HG03558 (cell line): ENCODE measurements at regions not wholly inside any gene's neighbourhood (a gene's known extent, or its start where the extent isn't known, plus 50 kb on each side); places are given as distances from the start of the nearest gene placed in this dataset.
A peak's percentile ranks its signal among the peaks of the same experiment; 100 is the strongest.
"Not testable (repeated sequence)": the region's sequence is repeated elsewhere in the genome, so short reads cannot be mapped to it uniquely, and the experiment has no call there.

Experiments
- ATAC-seq: cut with Tn5 transposase; IDR thresholded peaks from one replicate; pipeline ENCODE4 v1.9.1; 2021; ENCODE audit warnings: moderate number of reproducible peaks; ENCODE audit not compliant: unreplicated experiment; ENCODE audit errors: extremely low read depth

- peak; percentile 75 for ATAC-seq
These were observed 326.4 kb downstream of the DCHS2 start for GRCh38 chr4:154164931-154165839.

DNA sequence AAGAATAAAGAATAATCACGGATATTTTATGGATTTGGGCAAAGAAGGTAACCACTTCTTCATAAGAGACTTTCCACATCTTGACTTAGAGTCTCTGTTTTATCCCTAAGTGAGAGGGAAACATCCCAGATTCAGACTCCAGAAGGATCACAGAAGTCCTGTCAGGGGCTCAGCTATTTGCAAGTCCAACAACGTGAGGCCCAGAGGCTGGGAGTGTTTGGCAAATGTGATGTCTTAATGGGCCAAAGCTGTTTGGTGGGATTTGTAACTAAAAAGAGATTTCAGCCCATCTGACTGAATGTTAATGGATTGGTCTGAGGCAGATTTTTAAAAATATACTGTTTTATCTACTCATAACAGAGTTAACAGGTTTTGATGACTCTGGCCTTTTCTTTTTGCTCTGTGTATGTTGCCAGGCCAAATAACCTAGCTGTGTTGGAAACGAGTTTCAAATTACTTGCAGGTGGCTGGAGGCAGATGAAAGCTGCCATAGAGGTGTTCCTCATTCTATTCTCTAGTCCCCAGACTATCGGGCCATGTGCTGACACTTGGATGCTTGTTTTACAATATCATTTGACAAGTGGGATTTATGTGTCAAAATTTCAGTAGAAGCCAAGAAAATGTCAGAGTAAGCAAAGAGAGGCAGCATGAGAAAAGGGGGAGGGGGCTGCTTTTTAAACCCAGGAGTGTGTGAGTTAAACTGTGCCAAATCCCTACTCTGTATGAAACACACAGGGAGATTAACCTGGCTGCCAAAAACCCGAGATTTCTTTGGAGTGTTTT lies 330.9 kb downstream of the DCHS2 start:
- no peak for ATAC-seq

- ATAC-seq, result no peak
These were observed 333.0 kb downstream of the DCHS2 start for GRCh38 chr4:154158361-154159155.

GRCh38 chr4:154152546-154152945 lies 339.1 kb downstream of the DCHS2 start:
- ATAC-seq, result no peak

GRCh38 chr4:154149236-154149635 lies 342.4 kb downstream of the DCHS2 start:
- ATAC-seq, result not testable (repeated sequence)

DNA sequence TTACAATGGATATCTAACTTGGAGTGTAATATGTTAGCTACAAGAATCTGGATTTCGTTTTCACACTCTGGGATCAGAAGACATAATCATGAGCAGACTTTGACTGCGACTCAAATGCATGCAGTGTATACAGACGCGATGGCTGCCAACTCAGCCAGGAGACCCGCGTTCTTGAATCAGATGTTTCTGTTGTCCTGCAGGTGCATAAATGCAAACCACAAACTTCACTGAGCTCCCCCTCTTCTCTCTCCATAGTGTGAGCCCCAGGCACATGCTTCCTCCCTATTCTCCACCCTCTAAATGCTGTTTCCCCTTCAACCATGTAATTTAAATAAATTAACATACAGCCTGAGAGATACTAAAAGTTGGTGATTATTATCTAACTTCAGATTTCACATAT lies 347.9 kb downstream of the DCHS2 start:
- no peak for ATAC-seq

DNA sequence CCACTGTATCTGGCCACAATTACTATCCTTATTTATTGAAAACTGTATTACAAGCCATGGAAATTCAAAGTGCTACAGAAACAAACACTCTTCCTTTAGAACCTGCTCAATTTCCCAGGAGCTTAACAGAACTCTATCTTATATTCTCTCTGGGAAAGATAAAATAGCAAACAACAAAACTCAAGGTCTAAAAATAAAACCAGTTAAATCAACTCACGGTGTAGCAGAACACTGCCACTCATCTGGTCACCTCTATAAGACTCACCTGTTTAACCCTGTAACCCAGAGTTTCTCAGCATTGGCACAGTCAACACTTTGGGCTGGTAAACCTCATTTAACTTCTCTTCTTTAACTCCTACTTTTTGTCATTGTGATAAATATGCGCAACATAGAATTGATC lies 348.9 kb downstream of the DCHS2 start:
- ATAC-seq, result no peak

GRCh38 chr4:154140869-154141268 lies 350.7 kb downstream of the DCHS2 start:
- ATAC-seq, result no peak

DNA sequence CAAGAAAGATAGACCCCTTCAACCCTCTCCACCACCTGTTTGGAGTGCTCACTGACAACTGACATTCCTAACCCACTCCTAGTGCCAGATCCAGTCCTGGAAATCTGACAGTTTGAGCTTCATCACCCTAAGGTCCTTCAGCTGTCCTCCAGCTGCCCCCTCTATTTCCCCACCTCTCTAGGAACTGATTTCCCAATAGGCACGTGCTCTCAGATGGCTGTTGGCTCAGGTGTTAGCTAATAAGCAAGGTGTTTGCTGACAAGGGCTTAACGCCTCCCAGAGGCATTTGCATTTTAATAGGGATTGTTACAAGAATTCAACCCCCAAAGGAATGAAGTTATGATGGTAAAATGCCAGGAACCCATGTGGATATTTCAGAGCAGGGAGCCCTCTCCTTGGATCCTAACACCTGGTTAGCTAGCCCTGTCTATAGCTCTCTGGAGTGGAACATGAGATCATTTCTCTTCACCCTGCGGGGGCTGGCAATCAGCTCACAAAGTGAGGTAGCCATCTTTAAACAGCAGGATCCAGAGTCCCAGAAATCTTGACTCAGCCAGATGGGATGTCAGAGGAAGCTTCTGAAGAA lies 348.5 kb upstream of the SFRP2 start:
- no peak for ATAC-seq

DNA sequence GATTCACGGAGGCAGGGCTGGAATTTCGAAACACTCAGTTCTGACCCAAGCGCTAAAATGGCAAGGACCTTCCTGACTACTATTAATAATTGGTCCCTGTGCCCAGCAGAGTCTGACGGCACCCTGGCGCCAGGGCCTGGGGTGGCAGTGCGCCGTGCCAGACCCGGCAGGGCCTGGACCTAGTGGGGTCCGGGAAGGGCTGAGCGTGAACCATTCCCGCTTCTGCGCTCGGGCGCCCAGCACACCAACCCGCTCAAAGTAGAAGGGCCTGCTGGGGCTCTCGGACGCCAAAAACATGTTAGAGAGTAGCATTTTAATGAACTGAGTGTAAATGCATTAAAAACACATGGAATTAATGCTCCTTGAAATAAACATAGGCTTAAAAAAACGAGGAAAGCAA lies 346.7 kb upstream of the SFRP2 start:
- no peak for ATAC-seq

DNA sequence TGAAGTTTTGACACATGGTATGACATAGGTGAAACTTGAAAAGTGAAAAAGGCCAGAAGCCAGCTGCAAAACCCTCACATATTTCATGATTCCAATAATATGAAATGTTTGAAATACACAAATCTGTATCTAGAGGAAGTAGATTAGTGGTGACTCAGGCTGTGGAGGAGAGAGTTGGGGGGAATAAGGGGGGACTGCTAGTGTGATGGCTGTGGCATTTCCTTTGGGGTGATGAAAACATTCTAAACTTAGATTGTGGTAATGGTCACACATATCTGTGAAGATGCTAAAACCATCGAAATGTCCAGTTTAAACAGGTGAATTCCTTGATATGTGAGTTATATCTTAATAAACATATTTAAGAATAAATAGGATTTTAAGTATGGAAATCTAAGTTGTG lies 343.5 kb upstream of the SFRP2 start:
- no peak for ATAC-seq

DNA sequence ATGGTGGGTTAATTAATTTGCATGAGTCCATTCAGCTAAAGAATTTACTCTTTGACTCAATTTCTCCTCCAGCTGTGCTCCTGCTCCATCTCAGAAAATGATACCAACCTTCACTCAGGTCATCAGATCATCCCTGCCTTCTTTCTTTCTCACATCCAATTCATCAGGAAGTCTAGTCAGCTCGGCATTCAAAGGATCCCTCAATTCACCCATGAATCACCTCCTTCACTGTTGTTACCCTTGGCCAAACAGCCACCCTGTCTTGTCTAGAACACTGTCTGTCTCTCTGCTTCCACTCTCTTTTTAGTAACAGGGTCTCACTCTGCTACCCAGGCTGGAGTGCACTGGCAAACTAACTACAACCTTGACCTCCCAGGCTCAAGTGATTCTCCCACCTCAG lies 337.4 kb upstream of the SFRP2 start:
- ATAC-seq, result no peak

DNA sequence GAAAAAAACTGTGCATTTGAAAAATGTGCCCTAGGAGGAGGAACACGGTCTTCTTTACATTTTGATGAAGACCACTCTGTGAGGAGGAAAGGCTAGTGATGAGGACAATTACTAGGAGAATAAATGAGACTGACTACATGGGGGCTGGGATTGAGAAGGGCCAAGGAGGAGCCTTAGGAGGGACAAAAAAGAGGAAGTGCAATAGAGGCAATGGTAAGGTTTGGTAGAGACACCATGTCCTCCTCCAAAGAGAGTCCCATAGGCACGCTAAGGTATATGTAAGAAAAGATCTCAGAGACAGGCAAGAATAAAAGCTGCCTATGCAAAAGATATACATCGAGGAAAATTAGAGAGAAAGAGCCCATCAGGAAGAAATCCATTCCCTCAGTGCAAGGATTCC lies 336.5 kb upstream of the SFRP2 start:
- no peak for ATAC-seq

GRCh38 chr4:154124539-154125255 lies 335.8 kb upstream of the SFRP2 start:
- ATAC-seq, result no peak

- ATAC-seq, result no peak
These were observed 335.0 kb upstream of the SFRP2 start for GRCh38 chr4:154123897-154124296.

GRCh38 chr4:154120690-154121345 lies 331.9 kb upstream of the SFRP2 start:
- no peak for ATAC-seq

- no peak for ATAC-seq
These were observed 331.3 kb upstream of the SFRP2 start for GRCh38 chr4:154120006-154120676.

DNA sequence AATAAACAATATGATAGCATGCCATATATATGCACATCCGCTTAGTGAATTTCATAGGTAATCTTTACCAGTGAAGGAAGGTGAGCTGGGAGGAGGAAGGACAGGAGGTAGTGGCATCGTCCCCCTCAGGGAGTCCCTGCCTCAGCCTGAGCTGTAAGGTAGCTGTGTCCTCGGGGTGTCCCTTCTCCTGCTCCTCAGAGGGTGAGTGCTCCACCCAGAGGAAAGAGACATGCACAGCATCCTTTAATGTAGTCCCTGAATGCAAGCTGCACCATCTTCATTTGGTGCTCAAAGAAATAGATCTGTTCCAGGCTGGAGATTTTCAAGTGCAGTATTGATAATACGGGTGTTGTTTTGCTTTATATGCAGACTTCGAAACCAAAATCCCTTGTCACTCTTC lies 330.4 kb upstream of the SFRP2 start:
- ATAC-seq, result no peak

- not testable (repeated sequence) for ATAC-seq
These were observed 328.8 kb upstream of the SFRP2 start for GRCh38 chr4:154117726-154118125.
